ENCODE measurements at regions not wholly inside any gene's neighbourhood (a gene's known extent, or its start where the extent isn't known, plus 50 kb on each side); places are given as distances from the start of the nearest gene placed in this dataset.

DNA sequence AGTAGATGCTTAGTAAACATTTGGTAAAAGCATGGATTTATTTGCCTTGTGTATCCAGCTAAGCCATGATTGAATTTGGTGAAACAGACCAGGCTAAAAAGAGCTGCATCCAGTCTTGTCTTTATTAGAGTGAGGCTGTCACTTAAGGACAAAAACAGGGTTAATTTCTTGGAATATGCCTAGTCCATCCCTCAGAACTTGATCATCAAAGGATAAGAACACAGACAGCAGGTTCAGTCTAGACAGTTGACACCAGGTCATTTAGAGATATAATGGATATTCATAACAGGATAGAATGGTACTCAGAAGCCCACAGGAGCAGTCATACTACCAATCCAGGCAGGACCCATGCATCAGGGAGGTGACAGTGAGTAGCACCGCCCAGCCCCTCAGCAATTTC, 434.9 kb upstream of the ST6GAL2 start:
- no peaks in the 10 kb centered on the region for H3K27me3 ChIP-seq (ENCODE audit: insufficient read depth)
- H2AFZ ChIP-seq (ENCODE audit: low read depth): no peak overlapping the region
- H3K4me2 ChIP-seq: no peak overlapping the region
- no peaks in the 10 kb centered on the region for H3K9me3 ChIP-seq
- no peaks in the 10 kb centered on the region for H4K20me1 ChIP-seq (ENCODE audit: insufficient read depth)
- ChIA-PET POLR2A (no interaction called here), CTCF (interaction anchor here (1.2 kb wide), 1 partner anchor 10 kb away, joined by 3 read pairs; no protein-coding TSS in a partner anchor)
- DNase-seq: no peak
- H3K4me3 ChIP-seq (ENCODE audit: low read depth in 2 of 2, low read length in 1 of 2): no peak overlapping the region
- H3K36me3 ChIP-seq (replicated peaks in 1 of 2; ENCODE audit: control insufficient read depth in 1 of 2, insufficient read depth in 2 of 2, low read length in 1 of 2): no peaks in the 10 kb centered on the region
- peak overlapping the region in 1 of 2 experiments; percentile 6; a peak in 2 of 4 replicates for H3K27ac ChIP-seq (ENCODE audit: low read depth in 2 of 2, low read length in 1 of 2)
- no peaks in the 10 kb centered on the region for H3K79me2 ChIP-seq (ENCODE audit: insufficient read depth)
- no peaks in the 10 kb centered on the region for H3K9me2 ChIP-seq
- H3K4me1 ChIP-seq (ENCODE audit: control insufficient read depth in 1 of 2, insufficient read depth in 2 of 2, low read depth in 1 of 2, low read length in 1 of 2): peaks cover 0 to 20% of the 10 kb centered on the region in 2 experiments; a peak in 2 of 4 replicates
- WGBS (ENCODE audit: low lambda C conversion rate): 86% methylated on average over 1 of the region's 1 CpG
- TF ChIP-seq RAD21 (IDR thresholded peaks at IDR 0.05; ENCODE audit: low read length) (no peak), GATA2 (CRISPR knock-in tag; IDR thresholded peaks at IDR 0.05) (no peak), RCOR1 (IDR thresholded peaks at IDR 0.05; ENCODE audit: low read length) (no peak), TAF1 (IDR thresholded peaks at IDR 0.05; ENCODE audit: borderline replicate concordance, low read depth, low read length) (no peak)
- H3K9ac ChIP-seq: no peak overlapping the region
- no peaks in the 10 kb centered on the region for H3F3A ChIP-seq (replicated peaks; ENCODE audit: insufficient read depth)

DNA sequence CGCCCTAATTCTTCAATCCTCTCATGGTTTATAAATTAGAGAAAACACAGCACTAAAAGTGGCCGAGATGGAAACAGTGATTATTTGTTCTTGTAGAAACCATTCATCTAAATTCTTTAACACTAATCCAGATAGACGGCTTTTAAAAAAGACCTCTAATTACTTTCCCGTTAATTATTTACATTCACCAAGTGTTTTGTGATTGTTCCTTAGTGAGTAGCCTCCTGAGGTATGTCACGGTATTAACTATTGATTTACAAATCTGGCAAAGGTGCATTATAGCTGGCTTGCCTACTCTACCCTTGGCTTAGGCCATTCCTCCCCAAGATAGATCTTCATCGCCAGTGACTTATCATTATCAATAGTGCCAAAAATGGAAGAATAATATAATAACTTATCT, 436.4 kb upstream of the ST6GAL2 start:
- no peaks in the 10 kb centered on the region for H3F3A ChIP-seq (replicated peaks; ENCODE audit: insufficient read depth)
- H3K4me1 ChIP-seq (ENCODE audit: control insufficient read depth in 1 of 2, insufficient read depth in 2 of 2, low read depth in 1 of 2, low read length in 1 of 2): peaks cover 0 to 20% of the 10 kb centered on the region in 2 experiments; a peak in 2 of 4 replicates
- H3K4me3 ChIP-seq (ENCODE audit: low read depth in 2 of 2, low read length in 1 of 2): no peak overlapping the region
- H3K9me3 ChIP-seq: peaks cover 3% of the 10 kb centered on the region; the same call in 1 of the 2 replicates
- H3K27me3 ChIP-seq (ENCODE audit: insufficient read depth): no peaks in the 10 kb centered on the region
- TF ChIP-seq, protein P1, sequence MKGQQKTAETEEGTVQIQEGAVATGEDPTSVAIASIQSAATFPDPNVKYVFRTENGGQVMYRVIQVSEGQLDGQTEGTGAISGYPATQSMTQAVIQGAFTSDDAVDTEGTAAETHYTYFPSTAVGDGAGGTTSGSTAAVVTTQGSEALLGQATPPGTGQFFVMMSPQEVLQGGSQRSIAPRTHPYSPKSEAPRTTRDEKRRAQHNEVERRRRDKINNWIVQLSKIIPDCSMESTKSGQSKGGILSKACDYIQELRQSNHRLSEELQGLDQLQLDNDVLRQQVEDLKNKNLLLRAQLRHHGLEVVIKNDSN (IDR thresholded peaks at IDR 0.05; ENCODE audit: borderline replicate concordance, low read depth): no peak
- TF ChIP-seq, protein P2, sequence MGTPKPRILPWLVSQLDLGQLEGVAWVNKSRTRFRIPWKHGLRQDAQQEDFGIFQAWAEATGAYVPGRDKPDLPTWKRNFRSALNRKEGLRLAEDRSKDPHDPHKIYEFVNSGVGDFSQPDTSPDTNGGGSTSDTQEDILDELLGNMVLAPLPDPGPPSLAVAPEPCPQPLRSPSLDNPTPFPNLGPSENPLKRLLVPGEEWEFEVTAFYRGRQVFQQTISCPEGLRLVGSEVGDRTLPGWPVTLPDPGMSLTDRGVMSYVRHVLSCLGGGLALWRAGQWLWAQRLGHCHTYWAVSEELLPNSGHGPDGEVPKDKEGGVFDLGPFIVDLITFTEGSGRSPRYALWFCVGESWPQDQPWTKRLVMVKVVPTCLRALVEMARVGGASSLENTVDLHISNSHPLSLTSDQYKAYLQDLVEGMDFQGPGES (IDR thresholded peaks at IDR 0.05; ENCODE audit: low read depth, low read length): no peak
- TF ChIP-seq, protein P3, sequence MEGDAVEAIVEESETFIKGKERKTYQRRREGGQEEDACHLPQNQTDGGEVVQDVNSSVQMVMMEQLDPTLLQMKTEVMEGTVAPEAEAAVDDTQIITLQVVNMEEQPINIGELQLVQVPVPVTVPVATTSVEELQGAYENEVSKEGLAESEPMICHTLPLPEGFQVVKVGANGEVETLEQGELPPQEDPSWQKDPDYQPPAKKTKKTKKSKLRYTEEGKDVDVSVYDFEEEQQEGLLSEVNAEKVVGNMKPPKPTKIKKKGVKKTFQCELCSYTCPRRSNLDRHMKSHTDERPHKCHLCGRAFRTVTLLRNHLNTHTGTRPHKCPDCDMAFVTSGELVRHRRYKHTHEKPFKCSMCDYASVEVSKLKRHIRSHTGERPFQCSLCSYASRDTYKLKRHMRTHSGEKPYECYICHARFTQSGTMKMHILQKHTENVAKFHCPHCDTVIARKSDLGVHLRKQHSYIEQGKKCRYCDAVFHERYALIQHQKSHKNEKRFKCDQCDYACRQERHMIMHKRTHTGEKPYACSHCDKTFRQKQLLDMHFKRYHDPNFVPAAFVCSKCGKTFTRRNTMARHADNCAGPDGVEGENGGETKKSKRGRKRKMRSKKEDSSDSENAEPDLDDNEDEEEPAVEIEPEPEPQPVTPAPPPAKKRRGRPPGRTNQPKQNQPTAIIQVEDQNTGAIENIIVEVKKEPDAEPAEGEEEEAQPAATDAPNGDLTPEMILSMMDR (IDR thresholded peaks at IDR 0.05): no peak
- TF ChIP-seq SIN3A (IDR thresholded peaks at IDR 0.05; ENCODE audit: borderline replicate concordance, low read depth, low read length): no peak
- no peak for DNase-seq
- ChIA-PET CTCF (no interaction called here), POLR2A (no interaction called here)
- H3K9ac ChIP-seq: no peak overlapping the region
- H3K9me2 ChIP-seq: no peaks in the 10 kb centered on the region
- H3K4me2 ChIP-seq: no peak overlapping the region
- WGBS (ENCODE audit: low lambda C conversion rate): 59% methylated on average over 6 of the region's 6 CpGs
- no peaks in the 10 kb centered on the region for H4K20me1 ChIP-seq (ENCODE audit: insufficient read depth)
- H3K36me3 ChIP-seq (replicated peaks in 1 of 2; ENCODE audit: control insufficient read depth in 1 of 2, insufficient read depth in 2 of 2, low read length in 1 of 2): no peaks in the 10 kb centered on the region
- H3K27ac ChIP-seq (ENCODE audit: low read depth in 2 of 2, low read length in 1 of 2): no peak overlapping the region
- no peaks in the 10 kb centered on the region for H3K79me2 ChIP-seq (ENCODE audit: insufficient read depth)
- no peak overlapping the region for H2AFZ ChIP-seq (ENCODE audit: low read depth)

All from SK-N-SH (cell line).